NCI-H82 treated with DMSO at 0.1 percent for 48 hours (cell line): ENCODE measurements at regions not wholly inside any gene's neighbourhood (a gene's known extent, or its start where the extent isn't known, plus 50 kb on each side); places are given as distances from the start of the nearest gene placed in this dataset.

Experiments
- DNase-seq: peaks from one replicate; lab custom pipeline; 2025; ENCODE audit not compliant: unreplicated experiment; lab: John Stamatoyannopoulos, UW

- DNase-seq, result no peak
Measured at GRCh38 chr15:81536356-81536755, 162.3 kb upstream of the TMC3 start.

- no peak for DNase-seq
Measured at GRCh38 chr15:81534124-81534523, 160.1 kb upstream of the TMC3 start.

GRCh38 chr15:81532001-81532400 is 158.0 kb upstream of the TMC3 start:
- DNase-seq, result no peak

- DNase-seq, result no peak
Measured at GRCh38 chr15:81531109-81531592, 157.1 kb upstream of the TMC3 start.

- DNase-seq, result no peak
Measured at GRCh38 chr15:81530271-81530691, 156.3 kb upstream of the TMC3 start.

GRCh38 chr15:81529481-81529880 is 155.5 kb upstream of the TMC3 start:
- no peak for DNase-seq

- no peak for DNase-seq
Measured at GRCh38 chr15:81526029-81526428, 152.0 kb upstream of the TMC3 start.

- no peak for DNase-seq
Measured at GRCh38 chr15:81524496-81524895, 150.5 kb upstream of the TMC3 start.

GRCh38 chr15:81523867-81524266 is 149.9 kb upstream of the TMC3 start:
- DNase-seq, result no peak

GRCh38 chr15:81520480-81520879 is 146.5 kb upstream of the TMC3 start:
- DNase-seq, result no peak

GRCh38 chr15:81516461-81516860 is 142.4 kb upstream of the TMC3 start:
- DNase-seq, result no peak

GRCh38 chr15:81516012-81516411 is 142.0 kb upstream of the TMC3 start:
- DNase-seq, result no peak

GRCh38 chr15:81514725-81515124 is 140.7 kb upstream of the TMC3 start:
- no peak for DNase-seq

- DNase-seq, result no peak
Measured at GRCh38 chr15:81511138-81511537, 137.1 kb upstream of the TMC3 start.

- no peak for DNase-seq
Measured at GRCh38 chr15:81507831-81508230, 133.8 kb upstream of the TMC3 start.

- no peak for DNase-seq
Measured at GRCh38 chr15:81506936-81507335, 132.9 kb upstream of the TMC3 start.

- no peak for DNase-seq
Measured at GRCh38 chr15:81506071-81506470, 132.1 kb upstream of the TMC3 start.

- DNase-seq, result no peak
Measured at GRCh38 chr15:81504170-81504905, 130.3 kb upstream of the TMC3 start.

- no peak for DNase-seq
Measured at GRCh38 chr15:81502439-81502838, 128.4 kb upstream of the TMC3 start.

- DNase-seq, result no peak
Measured at GRCh38 chr15:81500081-81500480, 126.1 kb upstream of the TMC3 start.

GRCh38 chr15:81498294-81498693 is 124.3 kb upstream of the TMC3 start:
- DNase-seq, result no peak

- no peak for DNase-seq
Measured at GRCh38 chr15:81497238-81497637, 123.2 kb upstream of the TMC3 start.
